HG02973 (cell line): ENCODE measurements at regions not wholly inside any gene's neighbourhood (a gene's known extent, or its start where the extent isn't known, plus 50 kb on each side); places are given as distances from the start of the nearest gene placed in this dataset.
"Not testable (repeated sequence)": the region's sequence is repeated elsewhere in the genome, so short reads cannot be mapped to it uniquely, and the experiment has no call there.

Experiments used
- ATAC-seq: cut with Tn5 transposase; IDR thresholded peaks from one replicate; pipeline ENCODE4 v1.9.1; 2021; ENCODE audit warnings: moderate library complexity; ENCODE audit not compliant: unreplicated experiment

- no peak for ATAC-seq
Measured at GRCh38 chr6:100322886-100323285, 141.8 kb downstream of the SIM1 start.

- no peak for ATAC-seq
Measured at GRCh38 chr6:100320686-100321085, 144.0 kb downstream of the SIM1 start.

GRCh38 chr6:100317031-100317430, 147.7 kb downstream of the SIM1 start:
- no peak for ATAC-seq

- no peak for ATAC-seq
Measured at GRCh38 chr6:100314186-100314585, 150.5 kb downstream of the SIM1 start.

GRCh38 chr6:100311707-100312251, 152.9 kb downstream of the SIM1 start:
- ATAC-seq: no peak

GRCh38 chr6:100309174-100309573, 155.5 kb downstream of the SIM1 start:
- no peak for ATAC-seq

- ATAC-seq: no peak
Measured at GRCh38 chr6:100307561-100307960, 157.2 kb downstream of the SIM1 start.

GRCh38 chr6:100305209-100305869, 159.4 kb downstream of the SIM1 start:
- ATAC-seq: no peak

GRCh38 chr6:100304575-100304974, 160.1 kb downstream of the SIM1 start:
- ATAC-seq: no peak

- ATAC-seq: no peak
Measured at GRCh38 chr6:100301731-100302130, 163.0 kb downstream of the SIM1 start.

GRCh38 chr6:100300221-100300736, 164.4 kb downstream of the SIM1 start:
- ATAC-seq: no peak

- ATAC-seq: no peak
Measured at GRCh38 chr6:100296810-100297544, 167.7 kb downstream of the SIM1 start.

GRCh38 chr6:100295172-100295571, 169.5 kb downstream of the SIM1 start:
- not testable (repeated sequence) for ATAC-seq

GRCh38 chr6:100289285-100289684, 175.4 kb downstream of the SIM1 start:
- ATAC-seq: no peak

- ATAC-seq: no peak
Measured at GRCh38 chr6:100288311-100288710, 176.4 kb downstream of the SIM1 start.

- ATAC-seq: no peak
Measured at GRCh38 chr6:100283285-100283684, 181.4 kb downstream of the SIM1 start.

- no peak for ATAC-seq
Measured at GRCh38 chr6:100281471-100281901, 183.2 kb downstream of the SIM1 start.

- no peak for ATAC-seq
Measured at GRCh38 chr6:100276311-100277057, 188.2 kb downstream of the SIM1 start.

GRCh38 chr6:100274147-100274546, 190.6 kb downstream of the SIM1 start:
- no peak for ATAC-seq

- ATAC-seq: no peak
Measured at GRCh38 chr6:100271625-100272024, 193.1 kb downstream of the SIM1 start.

GRCh38 chr6:100271202-100271601, 193.5 kb downstream of the SIM1 start:
- ATAC-seq: no peak
